HG02763 (cell line): ENCODE measurements at regions not wholly inside any gene's neighbourhood (a gene's known extent, or its start where the extent isn't known, plus 50 kb on each side); places are given as distances from the start of the nearest gene placed in this dataset.

Experiments
- ATAC-seq: cut with Tn5 transposase; IDR thresholded peaks from one replicate; pipeline ENCODE4 v1.9.1; 2021; ENCODE audit warnings: mild to moderate bottlenecking, moderate library complexity; ENCODE audit not compliant: unreplicated experiment

- ATAC-seq: no peak
Measured at GRCh38 chr13:31925079-31925478, 106.5 kb upstream of the FRY start.

- ATAC-seq: no peak
Measured at GRCh38 chr13:31927219-31927653, 104.3 kb upstream of the FRY start.

- ATAC-seq: no peak
Measured at GRCh38 chr13:31929031-31929770, 102.4 kb upstream of the FRY start.

- peak; percentile 19 for ATAC-seq
Measured at GRCh38 chr13:31930490-31930889, 101.1 kb upstream of the FRY start.

GRCh38 chr13:31930901-31931522, 100.6 kb upstream of the FRY start:
- peak; percentile 99 for ATAC-seq

GRCh38 chr13:31937436-31937835, 94.1 kb upstream of the FRY start:
- no peak for ATAC-seq

- ATAC-seq: no peak
Measured at GRCh38 chr13:31940076-31940475, 91.5 kb upstream of the FRY start.

- no peak for ATAC-seq
Measured at GRCh38 chr13:31943591-31943990, 88.0 kb upstream of the FRY start.

- no peak for ATAC-seq
Measured at GRCh38 chr13:31944262-31945160, 87.1 kb upstream of the FRY start.

- ATAC-seq: no peak
Measured at GRCh38 chr13:31945202-31945961, 86.2 kb upstream of the FRY start.

GRCh38 chr13:31946091-31946770, 85.3 kb upstream of the FRY start:
- no peak for ATAC-seq

GRCh38 chr13:31947105-31947504, 84.5 kb upstream of the FRY start:
- ATAC-seq: no peak

GRCh38 chr13:31947506-31947905, 84.1 kb upstream of the FRY start:
- no peak for ATAC-seq

GRCh38 chr13:31949486-31949885, 82.1 kb upstream of the FRY start:
- ATAC-seq: no peak

GRCh38 chr13:31950111-31950815, 81.3 kb upstream of the FRY start:
- no peak for ATAC-seq

- peak; percentile 92 for ATAC-seq
Measured at GRCh38 chr13:31951215-31951678, 80.3 kb upstream of the FRY start.

GRCh38 chr13:31952641-31953380, 78.8 kb upstream of the FRY start:
- ATAC-seq: no peak

GRCh38 chr13:31955101-31955500, 76.5 kb upstream of the FRY start:
- no peak for ATAC-seq

- no peak for ATAC-seq
Measured at GRCh38 chr13:31955741-31956140, 75.8 kb upstream of the FRY start.
